GM19023 (cell line): ENCODE measurements at regions not wholly inside any gene's neighbourhood (a gene's known extent, or its start where the extent isn't known, plus 50 kb on each side); places are given as distances from the start of the nearest gene placed in this dataset.
"Not testable (repeated sequence)": the region's sequence is repeated elsewhere in the genome, so short reads cannot be mapped to it uniquely, and the experiment has no call there.

ENCODE experiments used
- ATAC-seq: cut with Tn5 transposase; IDR thresholded peaks from one replicate; pipeline ENCODE4 v1.9.1; 2021; ENCODE audit warnings: mild to moderate bottlenecking, moderate library complexity; ENCODE audit not compliant: unreplicated experiment

DNA sequence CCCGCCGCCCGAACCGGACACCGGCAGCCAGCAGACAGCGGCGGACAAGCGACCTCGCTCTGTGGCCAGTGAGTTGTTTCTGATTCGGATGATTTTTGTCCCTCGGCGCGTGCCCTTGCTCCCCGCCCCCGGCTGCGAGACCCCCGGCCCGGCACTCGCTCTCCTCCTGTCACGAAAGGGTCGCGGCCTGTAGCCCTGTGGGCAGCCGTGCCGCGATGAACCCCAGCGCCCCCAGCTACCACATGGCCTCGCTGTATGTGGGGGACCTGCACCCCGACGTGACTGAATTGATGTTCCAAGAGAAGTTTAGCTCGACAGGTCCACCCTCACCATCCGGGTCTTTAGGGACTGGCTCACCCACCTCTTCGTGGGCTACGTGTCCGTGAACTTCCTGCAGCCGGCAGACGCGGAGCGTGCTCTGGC lies 1257.5 kb upstream of the ACVR2A start:
- no peak for ATAC-seq

- ATAC-seq: no peak
Measured at GRCh38 chr2:146584316-146584715, 1260.5 kb upstream of the ACVR2A start.

DNA sequence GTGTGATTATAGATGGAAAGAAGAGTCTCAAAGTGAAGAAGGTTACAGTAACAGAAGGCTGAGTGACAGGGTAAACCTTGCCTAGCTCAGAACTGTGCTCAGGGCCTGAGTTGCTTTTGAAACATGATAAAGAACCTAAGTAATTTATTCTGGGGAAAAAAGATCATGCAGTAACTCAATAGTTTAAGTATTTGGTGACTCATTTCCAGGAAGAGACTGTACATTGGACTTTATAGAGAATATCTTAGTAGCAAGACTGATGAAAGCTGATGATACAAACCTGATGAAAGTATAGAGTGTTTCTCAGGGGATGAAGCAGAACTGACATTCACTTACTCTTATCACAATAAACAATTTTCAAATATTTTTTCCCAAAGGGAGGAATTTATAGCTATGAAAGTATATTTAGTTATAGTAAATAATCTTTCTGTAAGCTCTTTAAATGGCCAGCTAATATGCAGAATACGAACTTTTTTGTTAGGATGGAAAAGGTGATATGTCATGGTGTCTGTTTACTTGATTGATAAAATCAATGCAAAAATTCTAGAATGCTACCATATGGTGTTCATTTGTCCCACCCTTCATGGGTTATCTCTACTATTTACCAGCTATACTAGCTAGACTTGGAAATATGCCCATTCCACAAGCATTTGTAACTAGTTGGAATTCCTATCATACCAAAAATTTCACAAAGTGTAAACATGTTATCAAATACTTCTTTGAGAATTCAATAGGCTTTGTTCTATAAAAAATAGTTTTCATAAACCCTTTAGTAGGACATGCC lies 1265.5 kb upstream of the ACVR2A start:
- ATAC-seq: no peak

DNA sequence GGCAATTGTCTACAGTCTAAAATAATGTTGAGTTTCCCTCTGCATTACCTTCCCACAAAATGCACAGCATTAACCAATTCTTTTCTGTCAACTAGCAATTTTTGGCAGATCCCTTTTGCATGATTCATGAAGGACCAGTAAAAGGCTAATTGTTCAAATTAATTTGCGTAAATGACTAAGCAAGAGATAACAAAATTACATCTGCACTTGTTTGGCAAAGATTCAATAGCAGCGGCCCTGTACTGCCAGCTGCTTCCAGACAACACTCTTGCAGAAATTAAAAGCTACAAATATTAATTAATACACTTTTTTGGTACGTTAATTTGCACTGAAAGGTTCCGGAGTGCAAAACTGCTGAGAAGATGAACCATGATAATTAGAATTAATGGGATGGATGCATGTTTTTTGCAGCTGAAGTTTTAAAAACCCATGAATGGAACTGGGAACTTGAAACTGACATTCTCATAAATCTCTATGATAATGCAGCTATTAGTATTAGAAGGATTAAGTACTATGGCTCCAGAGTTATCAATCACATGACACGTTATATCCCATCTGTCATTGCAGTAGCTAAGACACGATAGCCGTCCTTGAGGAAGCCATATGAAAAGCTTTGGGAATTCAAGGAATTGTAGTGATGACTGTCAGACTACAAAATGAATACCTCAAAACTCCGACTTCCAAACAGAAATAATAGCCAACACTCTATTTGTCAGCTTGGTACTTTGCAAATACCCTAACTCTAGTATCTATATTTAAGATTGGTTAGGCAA lies 1268.3 kb upstream of the ACVR2A start:
- no peak for ATAC-seq

DNA sequence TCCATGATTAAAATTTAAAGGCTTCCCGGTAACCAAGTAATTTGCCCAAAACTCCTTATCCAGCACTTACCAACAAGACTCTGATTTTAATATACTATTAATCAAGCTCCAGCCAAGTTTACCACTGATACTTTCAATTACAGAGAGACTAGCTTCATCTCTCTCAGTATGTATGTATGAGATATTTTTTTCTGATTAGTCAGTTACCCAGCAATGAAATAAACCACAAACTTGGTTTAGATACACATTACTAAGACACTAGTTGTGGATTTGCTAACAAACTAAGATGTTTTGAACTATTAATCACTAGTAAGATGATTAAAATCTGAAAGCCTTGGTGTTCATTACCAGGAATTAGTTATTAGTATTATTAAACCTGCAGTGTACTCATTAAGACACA lies 1272.2 kb upstream of the ACVR2A start:
- no peak for ATAC-seq

- no peak for ATAC-seq
Measured at GRCh38 chr2:146561996-146562395, 1282.8 kb upstream of the ACVR2A start.

- no peak for ATAC-seq
Measured at GRCh38 chr2:146547236-146547635, 1297.6 kb upstream of the ACVR2A start.

- ATAC-seq: no peak
Measured at GRCh38 chr2:146544701-146545100, 1300.1 kb upstream of the ACVR2A start.

DNA sequence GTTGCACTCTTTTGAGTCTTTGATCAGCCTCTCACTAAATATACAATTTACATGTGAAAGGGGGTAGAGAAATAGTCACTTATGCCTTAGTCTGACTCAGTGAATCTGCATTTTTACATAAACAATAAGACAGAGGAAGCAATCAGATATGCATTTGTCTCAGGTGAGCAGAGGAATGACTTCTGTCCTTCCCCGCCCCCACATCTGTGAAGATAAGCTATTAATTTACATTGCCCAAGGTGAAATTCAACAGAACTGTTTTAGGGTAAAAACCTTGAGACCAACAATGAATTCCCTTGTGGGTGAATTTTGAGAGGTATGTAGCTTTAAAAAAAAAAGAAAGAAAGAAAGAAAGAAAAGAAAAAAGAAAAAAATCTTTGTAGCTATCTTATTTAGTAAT lies 1302.9 kb upstream of the ACVR2A start:
- no peak for ATAC-seq

GRCh38 chr2:146540271-146540932 lies 1304.4 kb upstream of the ACVR2A start:
- no peak for ATAC-seq

DNA sequence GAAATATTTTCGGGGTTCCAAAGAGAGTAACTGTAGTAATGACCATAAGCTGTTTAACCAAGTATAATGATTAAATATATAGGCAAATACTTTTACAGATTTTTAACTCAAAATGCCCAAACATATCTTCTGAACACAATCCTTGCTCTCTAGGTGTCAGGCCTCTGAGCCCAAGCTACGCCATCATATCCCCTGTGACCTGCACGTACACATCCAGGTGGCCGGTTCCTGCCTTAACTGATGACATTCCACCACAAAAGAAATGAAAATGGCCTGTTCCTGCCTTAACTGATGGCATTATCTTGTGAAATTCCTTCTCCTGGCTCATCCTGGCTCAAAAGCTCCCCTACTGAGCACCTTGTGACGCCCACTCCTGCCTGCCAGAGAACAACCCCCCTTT lies 1305.1 kb upstream of the ACVR2A start:
- ATAC-seq: not testable (repeated sequence)

DNA sequence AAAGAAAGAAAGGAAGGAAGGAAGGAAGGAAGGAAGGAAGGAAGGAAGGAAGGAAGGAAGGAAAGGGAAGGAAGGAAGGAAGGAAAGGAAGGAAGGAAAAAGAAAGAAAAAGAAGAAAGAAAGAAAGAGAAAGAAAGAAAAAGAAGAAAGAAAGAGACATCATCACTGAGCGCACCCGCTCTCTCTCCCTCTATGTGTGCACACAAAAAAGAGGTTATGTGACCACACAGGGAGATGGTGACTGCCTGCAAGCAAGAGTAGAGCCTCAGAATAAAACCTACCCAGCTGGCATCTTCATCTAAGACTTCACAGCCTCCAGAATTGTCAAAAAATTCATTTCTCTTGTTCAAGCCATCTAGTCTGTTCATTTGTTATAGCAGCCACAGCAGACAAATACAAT lies 1307.4 kb upstream of the ACVR2A start:
- no peak for ATAC-seq

DNA sequence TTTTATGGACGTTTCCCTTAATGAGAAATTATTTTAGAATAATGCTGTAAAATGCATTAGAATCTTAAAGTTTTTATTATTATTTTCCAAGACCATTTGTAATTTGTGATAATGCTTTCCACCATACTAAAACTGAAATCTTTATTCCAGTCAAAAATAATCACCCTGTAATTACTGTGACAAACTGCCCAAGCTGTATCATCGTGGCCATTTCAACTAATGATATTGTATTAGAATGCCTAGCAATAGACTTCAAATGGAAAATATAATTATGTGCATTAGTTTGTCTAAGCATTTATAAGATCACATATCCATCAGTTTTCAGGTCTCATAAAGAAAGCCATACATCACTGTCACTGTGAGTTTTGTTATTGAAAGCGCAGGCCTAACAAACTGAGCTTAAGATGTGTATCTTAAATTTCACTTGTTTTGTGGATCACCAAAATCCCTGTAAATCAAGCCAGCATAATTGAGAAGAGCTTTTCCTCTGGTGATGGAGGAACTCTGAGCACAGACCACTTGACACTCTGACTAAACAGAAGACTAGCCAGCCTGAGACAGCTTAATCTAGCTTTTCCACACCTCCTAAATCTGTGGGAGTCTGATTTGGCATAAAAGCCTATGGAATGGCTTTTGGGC lies 1312.2 kb upstream of the ACVR2A start:
- no peak for ATAC-seq

DNA sequence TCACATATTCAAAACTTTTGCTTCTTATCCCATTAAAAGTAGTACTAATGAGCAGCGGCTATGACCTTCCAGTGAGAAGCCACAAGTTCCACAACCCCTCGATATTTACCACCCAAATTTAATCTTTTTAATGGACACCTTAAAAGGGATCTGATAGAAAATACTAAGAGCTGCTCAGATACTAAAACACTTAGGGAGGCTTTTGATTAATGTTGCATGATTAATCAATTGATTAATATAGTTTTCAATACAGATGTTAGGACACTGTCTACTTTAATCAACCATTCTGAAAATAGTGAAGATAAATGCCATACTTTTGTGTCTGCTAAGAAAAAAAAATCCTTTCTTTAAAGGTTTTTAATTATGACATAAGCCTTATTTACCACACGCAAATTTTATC lies 1312.8 kb upstream of the ACVR2A start:
- ATAC-seq: no peak

DNA sequence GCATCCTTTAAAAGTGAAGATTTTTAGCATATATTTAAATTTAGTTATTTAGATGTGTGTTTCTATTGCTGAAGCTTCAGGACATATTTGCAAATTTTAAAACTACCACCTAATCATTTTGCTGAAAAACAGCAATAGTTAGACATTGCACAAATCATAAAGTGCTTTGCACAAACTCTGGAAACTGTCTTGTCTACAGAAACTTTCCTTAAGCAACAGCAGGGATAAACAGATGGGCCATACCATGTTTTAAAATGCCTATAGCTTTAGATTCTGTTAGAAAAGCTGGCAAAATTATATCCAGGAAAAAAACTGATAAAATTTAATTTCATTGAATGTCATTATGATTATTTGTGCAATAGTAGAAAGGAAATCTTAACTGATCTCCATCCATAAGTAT lies 1313.9 kb upstream of the ACVR2A start:
- ATAC-seq: no peak

GRCh38 chr2:146527166-146527565 lies 1317.7 kb upstream of the ACVR2A start:
- no peak for ATAC-seq

DNA sequence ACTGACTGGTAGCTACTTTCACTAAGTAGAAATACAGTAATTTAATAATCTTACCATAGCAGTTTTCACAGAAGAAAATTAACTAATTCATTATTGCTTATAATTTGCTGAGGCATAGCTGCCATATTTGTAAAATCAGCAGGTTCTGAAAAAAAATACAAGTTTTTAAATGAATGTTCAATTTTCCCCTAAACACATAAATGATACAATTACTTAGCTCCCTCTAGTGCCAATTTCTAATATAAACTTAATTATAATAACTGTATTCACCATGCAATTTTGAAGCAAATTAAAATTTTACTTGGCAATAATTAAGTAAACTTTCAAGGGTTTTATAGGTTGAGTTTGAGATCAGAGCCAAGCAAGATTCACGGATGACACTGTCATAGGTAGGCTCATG lies 1321.6 kb upstream of the ACVR2A start:
- ATAC-seq: no peak

GRCh38 chr2:146506851-146507250 lies 1338.0 kb upstream of the ACVR2A start:
- no peak for ATAC-seq

DNA sequence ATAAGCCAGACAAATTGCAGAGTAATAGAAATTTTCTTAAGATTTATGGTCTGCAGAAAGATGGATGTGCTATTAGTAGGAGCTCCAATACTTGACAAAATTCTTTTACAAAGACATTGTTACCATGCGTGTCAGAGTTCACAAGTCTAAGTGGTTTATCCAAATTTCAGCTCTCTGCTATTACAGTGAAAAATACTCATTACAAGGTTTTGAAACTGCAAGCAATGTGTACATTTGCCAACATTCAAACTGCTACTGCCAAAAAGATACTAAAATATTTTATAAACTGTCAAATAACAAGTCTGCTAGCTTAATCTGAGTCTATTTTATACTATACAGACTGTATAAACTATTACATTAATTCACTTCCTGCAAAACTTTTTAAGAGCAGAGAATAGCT lies 1341.5 kb upstream of the ACVR2A start:
- ATAC-seq: no peak

DNA sequence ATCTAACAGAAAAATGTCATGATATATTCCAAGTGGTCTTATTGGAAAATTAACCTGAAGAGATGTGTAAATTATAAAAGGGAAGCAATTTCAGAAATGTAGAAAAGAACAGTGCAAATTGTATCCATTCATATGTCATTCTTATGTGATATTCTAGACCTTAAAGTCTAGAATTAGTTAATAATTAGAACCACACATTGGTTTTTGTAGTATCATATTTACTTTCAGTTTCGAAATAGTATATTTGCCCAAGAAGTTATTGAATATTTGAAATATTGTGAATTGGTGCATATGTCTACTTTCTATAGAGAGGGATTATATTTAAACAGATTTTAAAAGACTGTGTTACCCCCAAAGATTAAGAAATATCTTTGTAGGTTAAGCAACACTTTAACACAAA lies 1348.6 kb upstream of the ACVR2A start:
- no peak for ATAC-seq

DNA sequence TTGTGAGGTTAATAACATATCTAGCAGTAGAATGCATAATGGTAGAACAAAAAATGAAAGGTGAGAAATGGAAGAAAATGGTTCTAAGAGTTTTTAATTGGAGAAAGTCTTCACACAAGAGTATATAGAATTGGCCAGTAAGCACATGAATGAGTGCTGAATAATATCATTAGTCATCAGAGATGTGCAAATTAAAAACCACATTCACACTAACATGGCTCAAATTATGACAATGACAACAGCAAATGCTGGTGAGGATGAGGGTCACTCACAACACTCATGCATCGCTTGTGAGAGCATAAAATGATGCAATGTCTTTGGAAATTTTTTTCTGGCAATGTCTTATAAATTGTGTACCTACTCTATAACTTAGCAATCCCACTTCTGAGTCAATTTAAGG lies 1355.4 kb upstream of the ACVR2A start:
- no peak for ATAC-seq
